ENCODE measurements at regions not wholly inside any gene's neighbourhood (a gene's known extent, or its start where the extent isn't known, plus 50 kb on each side); places are given as distances from the start of the nearest gene placed in this dataset.

GRCh38 chr5:53779541-53779981 lies 219.1 kb downstream of the NDUFS4 start:
- H3K4me1 ChIP-seq (ENCODE audit: insufficient read depth, low read length), result no peaks in the 10 kb centered on the region
- Mint-ChIP-seq H3K4me3 (no peak overlapping the region), H3K27me3 (no peaks in the 10 kb centered on the region), H3K4me1 (ENCODE audit: low read depth) (no peaks in the 10 kb centered on the region), H3K9me3 (no peaks in the 10 kb centered on the region), H3K36me3 (ENCODE audit: low read depth) (no peaks in the 10 kb centered on the region), H3K27ac (no peak overlapping the region)
- H3K36me3 ChIP-seq (ENCODE audit: insufficient read depth, low read length), result no peaks in the 10 kb centered on the region
- ATAC-seq (ENCODE audit: poor library complexity), result no peak
- H3K27ac ChIP-seq (ENCODE audit: low read depth in 1 of 2, low read length in 2 of 2), result no peak overlapping the region
- no peak overlapping the region for H3K4me3 ChIP-seq (ENCODE audit: low read length)
- no peaks in the 10 kb centered on the region for H3K9me3 ChIP-seq (ENCODE audit: control insufficient read depth in 1 of 2, insufficient read depth in 1 of 2, low read length in 2 of 2)
- no peak for TF ChIP-seq CTCF (IDR thresholded peaks at IDR 0.05)
- ChIA-PET POLR2A (interaction anchor here (1.4 kb wide), 1 partner anchor 12 kb away, joined by 3 read pairs; no protein-coding TSS in a partner anchor), CTCF (interaction anchor here (0.5 kb wide), 1 partner anchor 172 kb away, joined by 3 read pairs; no protein-coding TSS in a partner anchor)
- H3K27me3 ChIP-seq (ENCODE audit: control insufficient read depth in 1 of 2, insufficient read depth in 2 of 2, low read length in 2 of 2), result no peaks in the 10 kb centered on the region
- intact Hi-C loops (cut with DNase I, micrococcal nuclease), result no loop called here
- DNase-seq, result no peak

DNA sequence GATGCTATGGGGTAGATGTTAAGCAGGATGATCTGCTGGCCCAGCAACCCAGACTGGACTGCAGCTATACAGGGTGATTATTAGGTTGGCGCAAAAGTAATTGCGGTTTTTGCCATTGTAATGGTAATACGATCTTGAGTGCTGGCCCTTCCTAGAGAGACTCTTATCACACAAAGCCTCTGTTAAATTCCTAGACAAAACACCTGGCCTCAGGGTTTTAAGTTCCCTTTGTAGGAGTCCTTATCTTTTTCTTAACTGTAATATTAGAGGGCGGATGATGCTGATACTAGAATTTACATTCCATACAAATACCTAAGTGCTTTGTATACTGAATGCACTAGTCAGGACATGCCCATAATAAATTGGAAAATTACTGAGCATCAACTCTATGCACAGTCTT lies 222.2 kb downstream of the NDUFS4 start:
- DNase-seq (no peak), ATAC-seq (ENCODE audit: poor library complexity) (no peak)
- no peaks in the 10 kb centered on the region for H3K36me3 ChIP-seq (ENCODE audit: insufficient read depth, low read length)
- peaks cover 4% of the 10 kb centered on the region for H3K27me3 Mint-ChIP-seq
- no peaks in the 10 kb centered on the region for H3K36me3 Mint-ChIP-seq (ENCODE audit: low read depth)
- no peak for TF ChIP-seq CTCF (IDR thresholded peaks at IDR 0.05)
- H3K27me3 ChIP-seq (ENCODE audit: control insufficient read depth in 1 of 2, insufficient read depth in 2 of 2, low read length in 2 of 2), result no peaks in the 10 kb centered on the region
- no peaks in the 10 kb centered on the region for H3K9me3 ChIP-seq (ENCODE audit: control insufficient read depth in 1 of 2, insufficient read depth in 1 of 2, low read length in 2 of 2)
- no peak overlapping the region for H3K4me3 Mint-ChIP-seq
- intact Hi-C loops (cut with DNase I, micrococcal nuclease), result no loop called here
- H3K27ac Mint-ChIP-seq, result no peak overlapping the region
- ChIA-PET POLR2A (no interaction called here), CTCF (no interaction called here)
- no peak overlapping the region for H3K27ac ChIP-seq (ENCODE audit: low read depth in 1 of 2, low read length in 2 of 2)
- no peaks in the 10 kb centered on the region for H3K4me1 ChIP-seq (ENCODE audit: insufficient read depth, low read length)
- H3K4me3 ChIP-seq (ENCODE audit: low read length), result no peak overlapping the region
- H3K9me3 Mint-ChIP-seq, result no peaks in the 10 kb centered on the region
- no peaks in the 10 kb centered on the region for H3K4me1 Mint-ChIP-seq (ENCODE audit: low read depth)

DNA sequence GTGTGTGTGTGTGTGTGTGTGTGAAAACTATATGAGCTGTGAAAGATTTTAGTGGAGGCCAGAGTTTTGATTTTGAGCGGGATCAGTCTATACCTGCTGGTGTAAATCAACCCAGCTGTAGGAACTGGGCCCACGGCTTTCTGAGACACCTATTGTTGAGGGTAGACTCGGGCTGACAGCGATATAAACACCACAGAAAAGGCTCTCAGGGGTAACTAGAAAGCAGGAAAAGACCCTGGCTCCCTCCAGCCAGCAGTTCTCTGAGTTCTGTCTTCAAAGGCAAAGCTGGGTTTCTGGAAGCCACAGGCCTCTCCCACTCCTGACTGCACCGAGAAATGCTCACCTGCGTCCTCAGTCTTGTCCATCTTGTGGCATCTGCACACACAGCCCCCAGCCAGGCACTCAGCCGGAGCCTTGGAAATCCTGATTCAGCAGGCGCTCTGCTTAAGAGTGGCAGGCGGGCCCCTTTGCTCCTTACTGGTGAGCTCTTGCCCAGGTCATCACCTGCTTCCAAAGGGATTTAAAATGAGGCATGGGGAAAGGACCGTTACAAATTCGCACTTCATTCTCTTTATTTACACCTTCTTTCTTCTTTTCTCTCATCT lies 223.3 kb downstream of the NDUFS4 start:
- no peaks in the 10 kb centered on the region for H3K4me1 Mint-ChIP-seq (ENCODE audit: low read depth)
- peaks cover 4% of the 10 kb centered on the region for H3K27me3 Mint-ChIP-seq
- intact Hi-C loops (cut with DNase I, micrococcal nuclease), result no loop called here
- H3K27ac ChIP-seq (ENCODE audit: low read depth in 1 of 2, low read length in 2 of 2), result no peak overlapping the region
- no peaks in the 10 kb centered on the region for H3K4me1 ChIP-seq (ENCODE audit: insufficient read depth, low read length)
- DNase-seq (no peak), ATAC-seq (ENCODE audit: poor library complexity) (no peak)
- CTCF ChIA-PET, result no interaction called here
- no peak overlapping the region for H3K27ac Mint-ChIP-seq
- POLR2A ChIA-PET, result no interaction called here
- H3K9me3 Mint-ChIP-seq, result peaks cover 7% of the 10 kb centered on the region
- TF ChIP-seq CTCF (IDR thresholded peaks at IDR 0.05), result no peak
- no peak overlapping the region for H3K4me3 Mint-ChIP-seq
- no peaks in the 10 kb centered on the region for H3K27me3 ChIP-seq (ENCODE audit: control insufficient read depth in 1 of 2, insufficient read depth in 2 of 2, low read length in 2 of 2)
- no peaks in the 10 kb centered on the region for H3K36me3 Mint-ChIP-seq (ENCODE audit: low read depth)
- H3K36me3 ChIP-seq (ENCODE audit: insufficient read depth, low read length), result no peaks in the 10 kb centered on the region
- no peak overlapping the region for H3K4me3 ChIP-seq (ENCODE audit: low read length)
- H3K9me3 ChIP-seq (ENCODE audit: control insufficient read depth in 1 of 2, insufficient read depth in 1 of 2, low read length in 2 of 2), result no peaks in the 10 kb centered on the region
